ENCODE measurements at regions not wholly inside any gene's neighbourhood (a gene's known extent, or its start where the extent isn't known, plus 50 kb on each side); places are given as distances from the start of the nearest gene placed in this dataset.

- Histone ChIP-seq H2AFZ (ENCODE audit: low read depth, low read length) (no peak overlapping the region), H3K4me3 (ENCODE audit: low read length) (no peak overlapping the region), H3K36me3 (ENCODE audit: insufficient read depth, low read length) (no peaks in the 10 kb centered on the region), H3K27me3 (ENCODE audit: insufficient read depth, low read length) (no peaks in the 10 kb centered on the region), H3K9me3 (ENCODE audit: low read length) (no peaks in the 10 kb centered on the region), H3K4me1 (ENCODE audit: insufficient read depth, low read length) (no peaks in the 10 kb centered on the region)
Measured at GRCh38 chr4:84091266-84091665, 407.8 kb downstream of the NKX6-1 start.

- Histone ChIP-seq H2AFZ (ENCODE audit: low read depth, low read length) (no peak overlapping the region), H3K27me3 (ENCODE audit: insufficient read depth, low read length) (no peaks in the 10 kb centered on the region), H3K36me3 (ENCODE audit: insufficient read depth, low read length) (no peaks in the 10 kb centered on the region), H3K4me1 (ENCODE audit: insufficient read depth, low read length) (no peaks in the 10 kb centered on the region), H3K9me3 (ENCODE audit: low read length) (no peaks in the 10 kb centered on the region), H3K4me3 (ENCODE audit: low read length) (no peak overlapping the region)
Measured at GRCh38 chr4:84089652-84090437, 409.2 kb downstream of the NKX6-1 start.

GRCh38 chr4:84085986-84086385 lies 413.1 kb downstream of the NKX6-1 start:
- no peaks in the 10 kb centered on the region for H3K4me1 ChIP-seq (ENCODE audit: insufficient read depth, low read length)
- H2AFZ ChIP-seq (ENCODE audit: low read depth, low read length), result no peak overlapping the region
- H3K27me3 ChIP-seq (ENCODE audit: insufficient read depth, low read length), result no peaks in the 10 kb centered on the region
- no peaks in the 10 kb centered on the region for H3K9me3 ChIP-seq (ENCODE audit: low read length)
- no peaks in the 10 kb centered on the region for H3K36me3 ChIP-seq (ENCODE audit: insufficient read depth, low read length)
- H3K4me3 ChIP-seq (ENCODE audit: low read length), result no peak overlapping the region

GRCh38 chr4:84070289-84070688 lies 428.8 kb downstream of the NKX6-1 start:
- Histone ChIP-seq H2AFZ (ENCODE audit: low read depth, low read length) (no peak overlapping the region), H3K9me3 (ENCODE audit: low read length) (no peaks in the 10 kb centered on the region), H3K27me3 (ENCODE audit: insufficient read depth, low read length) (no peaks in the 10 kb centered on the region), H3K36me3 (ENCODE audit: insufficient read depth, low read length) (no peaks in the 10 kb centered on the region), H3K4me1 (ENCODE audit: insufficient read depth, low read length) (peaks cover 8% of the 10 kb centered on the region), H3K4me3 (ENCODE audit: low read length) (no peak overlapping the region)

- no peak overlapping the region for H3K4me3 ChIP-seq (ENCODE audit: low read length)
- no peaks in the 10 kb centered on the region for H3K36me3 ChIP-seq (ENCODE audit: insufficient read depth, low read length)
- no peaks in the 10 kb centered on the region for H3K9me3 ChIP-seq (ENCODE audit: low read length)
Measured at GRCh38 chr4:84063619-84064018, 435.5 kb downstream of the NKX6-1 start.

GRCh38 chr4:84058201-84058600 lies 440.9 kb downstream of the NKX6-1 start:
- no peak overlapping the region for H2AFZ ChIP-seq (ENCODE audit: low read depth, low read length)
- no peaks in the 10 kb centered on the region for H3K9me3 ChIP-seq (ENCODE audit: low read length)
- peaks cover 12% of the 10 kb centered on the region for H3K4me1 ChIP-seq (ENCODE audit: insufficient read depth, low read length)
- H3K27me3 ChIP-seq (ENCODE audit: insufficient read depth, low read length), result no peaks in the 10 kb centered on the region
- no peaks in the 10 kb centered on the region for H3K36me3 ChIP-seq (ENCODE audit: insufficient read depth, low read length)
- H3K4me3 ChIP-seq (ENCODE audit: low read length), result no peak overlapping the region

More at GRCh38 chr4:84063619-84064018, 435.5 kb downstream of the NKX6-1 start:
- Histone ChIP-seq H3K27me3 (ENCODE audit: insufficient read depth, low read length) (no peaks in the 10 kb centered on the region), H2AFZ (ENCODE audit: low read depth, low read length) (no peak overlapping the region), H3K4me1 (ENCODE audit: insufficient read depth, low read length) (peaks cover 3% of the 10 kb centered on the region)

GRCh38 chr4:84051639-84052038 lies 447.5 kb downstream of the NKX6-1 start:
- Histone ChIP-seq H3K4me1 (ENCODE audit: insufficient read depth, low read length) (peaks cover 22% of the 10 kb centered on the region), H3K27me3 (ENCODE audit: insufficient read depth, low read length) (no peaks in the 10 kb centered on the region), H2AFZ (ENCODE audit: low read depth, low read length) (no peak overlapping the region), H3K9me3 (ENCODE audit: low read length) (no peaks in the 10 kb centered on the region), H3K4me3 (ENCODE audit: low read length) (no peak overlapping the region), H3K36me3 (ENCODE audit: insufficient read depth, low read length) (no peaks in the 10 kb centered on the region)

GRCh38 chr4:84051089-84051488 lies 448.0 kb downstream of the NKX6-1 start:
- Histone ChIP-seq H3K4me3 (ENCODE audit: low read length) (no peak overlapping the region), H3K9me3 (ENCODE audit: low read length) (no peaks in the 10 kb centered on the region), H3K27me3 (ENCODE audit: insufficient read depth, low read length) (no peaks in the 10 kb centered on the region), H3K4me1 (ENCODE audit: insufficient read depth, low read length) (peaks cover 22% of the 10 kb centered on the region), H2AFZ (ENCODE audit: low read depth, low read length) (no peak overlapping the region), H3K36me3 (ENCODE audit: insufficient read depth, low read length) (no peaks in the 10 kb centered on the region)

- H3K4me3 ChIP-seq (ENCODE audit: low read length), result no peak overlapping the region
- no peaks in the 10 kb centered on the region for H3K27me3 ChIP-seq (ENCODE audit: insufficient read depth, low read length)
- no peaks in the 10 kb centered on the region for H3K36me3 ChIP-seq (ENCODE audit: insufficient read depth, low read length)
- H2AFZ ChIP-seq (ENCODE audit: low read depth, low read length), result peak overlapping the region; percentile 1
- H3K9me3 ChIP-seq (ENCODE audit: low read length), result no peaks in the 10 kb centered on the region
- H3K4me1 ChIP-seq (ENCODE audit: insufficient read depth, low read length), result peaks cover 22% of the 10 kb centered on the region
Measured at GRCh38 chr4:84050015-84050414, 449.1 kb downstream of the NKX6-1 start.

GRCh38 chr4:84046551-84046950 lies 452.5 kb downstream of the NKX6-1 start:
- H3K9me3 ChIP-seq (ENCODE audit: low read length), result no peaks in the 10 kb centered on the region
- H3K27me3 ChIP-seq (ENCODE audit: insufficient read depth, low read length), result no peaks in the 10 kb centered on the region
- no peaks in the 10 kb centered on the region for H3K36me3 ChIP-seq (ENCODE audit: insufficient read depth, low read length)
- H2AFZ ChIP-seq (ENCODE audit: low read depth, low read length), result no peak overlapping the region
- H3K4me3 ChIP-seq (ENCODE audit: low read length), result no peak overlapping the region
- H3K4me1 ChIP-seq (ENCODE audit: insufficient read depth, low read length), result peaks cover 16% of the 10 kb centered on the region

- no peaks in the 10 kb centered on the region for H3K36me3 ChIP-seq (ENCODE audit: insufficient read depth, low read length)
- H3K4me1 ChIP-seq (ENCODE audit: insufficient read depth, low read length), result no peaks in the 10 kb centered on the region
- no peaks in the 10 kb centered on the region for H3K9me3 ChIP-seq (ENCODE audit: low read length)
- H3K27me3 ChIP-seq (ENCODE audit: insufficient read depth, low read length), result no peaks in the 10 kb centered on the region
- H2AFZ ChIP-seq (ENCODE audit: low read depth, low read length), result no peak overlapping the region
- no peak overlapping the region for H3K4me3 ChIP-seq (ENCODE audit: low read length)
Measured at GRCh38 chr4:84041426-84041825, 457.7 kb downstream of the NKX6-1 start.

GRCh38 chr4:84035568-84035967 lies 463.5 kb downstream of the NKX6-1 start:
- Histone ChIP-seq H3K9me3 (ENCODE audit: low read length) (no peaks in the 10 kb centered on the region), H3K4me1 (ENCODE audit: insufficient read depth, low read length) (no peaks in the 10 kb centered on the region), H3K36me3 (ENCODE audit: insufficient read depth, low read length) (no peaks in the 10 kb centered on the region), H3K27me3 (ENCODE audit: insufficient read depth, low read length) (no peaks in the 10 kb centered on the region), H3K4me3 (ENCODE audit: low read length) (no peak overlapping the region), H2AFZ (ENCODE audit: low read depth, low read length) (no peak overlapping the region)

GRCh38 chr4:84032372-84032771 lies 466.7 kb downstream of the NKX6-1 start:
- Histone ChIP-seq H2AFZ (ENCODE audit: low read depth, low read length) (no peak overlapping the region), H3K9me3 (ENCODE audit: low read length) (no peaks in the 10 kb centered on the region), H3K36me3 (ENCODE audit: insufficient read depth, low read length) (no peaks in the 10 kb centered on the region), H3K4me3 (ENCODE audit: low read length) (no peak overlapping the region), H3K4me1 (ENCODE audit: insufficient read depth, low read length) (no peaks in the 10 kb centered on the region), H3K27me3 (ENCODE audit: insufficient read depth, low read length) (no peaks in the 10 kb centered on the region)

- no peak overlapping the region for H2AFZ ChIP-seq (ENCODE audit: low read depth, low read length)
- H3K9me3 ChIP-seq (ENCODE audit: low read length), result no peaks in the 10 kb centered on the region
- no peaks in the 10 kb centered on the region for H3K27me3 ChIP-seq (ENCODE audit: insufficient read depth, low read length)
- H3K4me1 ChIP-seq (ENCODE audit: insufficient read depth, low read length), result no peaks in the 10 kb centered on the region
- no peaks in the 10 kb centered on the region for H3K36me3 ChIP-seq (ENCODE audit: insufficient read depth, low read length)
- H3K4me3 ChIP-seq (ENCODE audit: low read length), result no peak overlapping the region
Measured at GRCh38 chr4:84031401-84031800, 467.7 kb downstream of the NKX6-1 start.
